Sigmoid colon (tissue), 6 donors: ENCODE measurements at regions not wholly inside any gene's neighbourhood (a gene's known extent, or its start where the extent isn't known, plus 50 kb on each side); places are given as distances from the start of the nearest gene placed in this dataset.

Experiments
- DNase-seq: peaks from one replicate; pipeline ENCODE4 v3.0.0-alpha.2; 2019
- H3K27ac ChIP-seq, 4 donors: fragments of 200-600 bp; sonication (generic); one replicate each; pipeline ENCODE4 v1.5.1; 2016 to 2019; ENCODE audit warnings: mild to moderate bottlenecking in 1 of 4
- H3K27me3 ChIP-seq, 3 donors: fragments of 200-600 bp; sonication (generic); one replicate each; pipeline ENCODE4 v1.5.1; 2019; ENCODE audit warnings: mild to moderate bottlenecking in 1 of 3
- H3K36me3 ChIP-seq, 4 donors: fragments of 200-600 bp; sonication (generic); one replicate each; pipeline ENCODE4 v1.5.1; 2016 to 2019
- H3K4me1 ChIP-seq, 4 donors: fragments of 200-600 bp; sonication (generic); one replicate each; pipeline ENCODE4 v1.5.1; 2017 to 2019
- H3K4me3 ChIP-seq, 4 donors: fragments of 200-600 bp; sonication (generic); one replicate each; pipeline ENCODE4 v1.5.1; 2017 to 2019; ENCODE audit warnings: mild to moderate bottlenecking in 2 of 4, moderate library complexity in 1 of 4
- H3K9me3 ChIP-seq, 4 donors: fragments of 200-600 bp in 3 of 4; sonication (generic) in 3 of 4; one replicate each; pipeline versions ENCODE4 v1.5.1 to v1.6.1; 2013 to 2019
- EP300 ChIP-seq, 4 donors: sonication (generic); formaldehyde crosslinking; IDR thresholded peaks; one replicate each; pipeline ENCODE4 v1.6.1; 2017; ENCODE audit warnings: antibody characterized with exemption in 4 of 4
- POLR2A ChIP-seq, 2 donors: fragments of 450-650 bp; IDR thresholded peaks; one replicate each; pipeline ENCODE4 v1.6.1; 2016; ENCODE audit warnings: antibody characterized with exemption in 2 of 2, mild to moderate bottlenecking in 2 of 2, moderate library complexity in 2 of 2
- POLR2AphosphoS5 ChIP-seq, 4 donors: sonication (generic); formaldehyde crosslinking; IDR thresholded peaks; one replicate each; pipeline ENCODE4 v1.6.1; 2017; ENCODE audit warnings: antibody characterized with exemption in 4 of 4
- WGBS, 2 donors: extraction: QIAGEN DNeasy Blood & Tissue Kit; methylation state at CpG; one replicate each; pipeline ENCODE4 v1.1.7; 2013; 5-methylcytosine and 5-hydroxymethylcytosine counted together
- intact Hi-C: fragments of 100-400 bp; cut with DNase I; formaldehyde crosslinking; loops from one replicate; pipeline ENCODE4 v1.15.1; 2023
- TF ChIP-seq, protein P1 (sequence below), 4 experiments: fragments of 450-650 bp in 3 of 4; fragments of 200-600 bp in 1 of 4; IDR thresholded peaks; one replicate each; pipeline ENCODE4 v1.5.1; 2016 to 2019; ENCODE audit warnings: antibody characterized with exemption in 4 of 4, mild to moderate bottlenecking in 3 of 4, moderate library complexity in 2 of 4
- donor health status: healthy with polysubstance abuse.
- donor health status: healthy.

DNA sequence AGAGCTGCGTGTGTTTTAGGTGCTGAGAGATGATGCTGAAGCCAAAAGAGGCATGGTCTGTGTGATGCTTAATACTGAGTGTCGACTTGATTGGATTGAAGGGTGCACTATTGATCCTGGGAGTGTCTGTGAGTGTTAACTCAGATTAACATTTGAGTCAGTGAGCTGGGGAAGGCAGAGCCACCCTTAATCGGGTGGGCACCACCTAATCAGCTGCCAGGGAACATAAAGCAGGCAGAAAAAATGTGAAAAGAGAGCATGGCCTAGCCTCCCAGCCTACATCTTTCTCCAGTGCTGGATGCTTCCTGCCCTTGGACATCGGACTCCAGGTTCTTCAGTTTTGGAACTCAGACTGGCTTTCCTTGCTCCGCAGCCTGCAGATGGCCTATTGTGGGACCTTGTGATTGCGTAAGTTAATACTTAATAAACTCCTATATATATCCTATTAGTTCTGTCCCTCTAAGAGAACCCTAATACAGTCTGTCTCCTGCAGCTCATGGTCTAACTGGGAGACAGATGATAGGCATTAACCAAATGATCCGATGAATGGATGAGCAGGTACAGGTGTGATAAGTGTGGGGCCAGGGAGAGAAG lies 91.6 kb downstream of the TFAP2C start:
- H3K27ac ChIP-seq = no peak overlapping the region
- no peaks in the 10 kb centered on the region for H3K4me1 ChIP-seq
- 89 to 91% methylated on average over 7 of the region's 7 CpGs for WGBS, 2 donors
- TF ChIP-seq EP300 (IDR thresholded peaks at IDR 0.05) (no peak), POLR2AphosphoS5 (IDR thresholded peaks at IDR 0.05) (no peak), POLR2A (IDR thresholded peaks at IDR 0.05) (no peak)
- TF ChIP-seq, protein P1, sequence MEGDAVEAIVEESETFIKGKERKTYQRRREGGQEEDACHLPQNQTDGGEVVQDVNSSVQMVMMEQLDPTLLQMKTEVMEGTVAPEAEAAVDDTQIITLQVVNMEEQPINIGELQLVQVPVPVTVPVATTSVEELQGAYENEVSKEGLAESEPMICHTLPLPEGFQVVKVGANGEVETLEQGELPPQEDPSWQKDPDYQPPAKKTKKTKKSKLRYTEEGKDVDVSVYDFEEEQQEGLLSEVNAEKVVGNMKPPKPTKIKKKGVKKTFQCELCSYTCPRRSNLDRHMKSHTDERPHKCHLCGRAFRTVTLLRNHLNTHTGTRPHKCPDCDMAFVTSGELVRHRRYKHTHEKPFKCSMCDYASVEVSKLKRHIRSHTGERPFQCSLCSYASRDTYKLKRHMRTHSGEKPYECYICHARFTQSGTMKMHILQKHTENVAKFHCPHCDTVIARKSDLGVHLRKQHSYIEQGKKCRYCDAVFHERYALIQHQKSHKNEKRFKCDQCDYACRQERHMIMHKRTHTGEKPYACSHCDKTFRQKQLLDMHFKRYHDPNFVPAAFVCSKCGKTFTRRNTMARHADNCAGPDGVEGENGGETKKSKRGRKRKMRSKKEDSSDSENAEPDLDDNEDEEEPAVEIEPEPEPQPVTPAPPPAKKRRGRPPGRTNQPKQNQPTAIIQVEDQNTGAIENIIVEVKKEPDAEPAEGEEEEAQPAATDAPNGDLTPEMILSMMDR (IDR thresholded peaks at IDR 0.05) = no peak
- no peaks in the 10 kb centered on the region for H3K36me3 ChIP-seq
- no peaks in the 10 kb centered on the region for H3K27me3 ChIP-seq
- intact Hi-C loops = no loop called here
- no peak for DNase-seq
- H3K9me3 ChIP-seq = no peaks in the 10 kb centered on the region
- no peak overlapping the region for H3K4me3 ChIP-seq

DNA sequence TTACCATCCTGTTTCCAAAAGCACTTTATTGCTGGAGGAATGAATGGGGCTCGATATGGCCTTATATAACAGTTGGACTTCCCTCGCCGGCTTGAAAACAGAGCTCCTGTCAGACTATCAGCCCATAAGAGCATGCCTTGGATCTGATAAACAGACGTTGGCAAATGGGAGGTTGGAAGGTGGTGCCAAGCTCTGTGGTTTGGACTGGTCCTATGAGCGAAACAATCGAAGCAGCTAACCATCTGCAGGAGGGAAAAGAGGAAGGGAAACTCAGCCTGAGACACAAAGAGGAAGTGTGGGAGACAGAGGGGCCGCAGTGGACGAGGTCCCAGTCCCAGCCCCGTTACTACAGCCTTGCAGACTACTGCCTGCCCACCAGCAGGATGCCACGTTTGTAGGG lies 92.9 kb downstream of the TFAP2C start:
- TF ChIP-seq, protein P1 (IDR thresholded peaks at IDR 0.05) = no peak
- TF ChIP-seq POLR2AphosphoS5 (IDR thresholded peaks at IDR 0.05) = no peak
- intact Hi-C loops = no loop called here
- Histone ChIP-seq H3K36me3 (no peaks in the 10 kb centered on the region), H3K9me3 (no peaks in the 10 kb centered on the region), H3K4me3 (no peak overlapping the region), H3K27me3 (no peaks in the 10 kb centered on the region), H3K4me1 (no peaks in the 10 kb centered on the region), H3K27ac (no peak overlapping the region)
- no peak for DNase-seq
- 41 to 50% methylated on average over 10 of the region's 10 CpGs for WGBS, 2 donors

DNA sequence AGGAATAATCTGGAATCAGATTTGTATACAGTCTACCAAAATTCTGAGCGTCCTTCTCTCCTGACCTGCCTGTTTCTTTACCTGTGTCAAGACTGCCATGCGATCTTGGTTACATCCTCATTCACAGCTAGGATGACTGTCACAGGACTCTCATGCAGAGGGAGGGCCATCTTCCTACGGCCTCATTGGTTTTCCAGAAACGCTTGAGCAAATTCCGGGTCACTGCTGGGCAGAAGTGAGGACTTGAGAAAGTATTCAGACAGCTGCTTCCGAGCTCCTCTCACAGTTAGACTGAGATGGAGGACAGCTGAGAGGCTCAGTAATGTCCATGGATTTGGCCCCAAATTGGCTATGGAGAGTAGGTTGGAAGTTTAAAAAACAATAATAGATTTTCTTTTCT lies 94.2 kb downstream of the TFAP2C start:
- Histone ChIP-seq H3K9me3 (no peaks in the 10 kb centered on the region), H3K27ac (no peak overlapping the region), H3K4me3 (no peak overlapping the region), H3K27me3 (no peaks in the 10 kb centered on the region), H3K4me1 (no peaks in the 10 kb centered on the region), H3K36me3 (no peaks in the 10 kb centered on the region)
- no peak for DNase-seq
- WGBS, 2 donors = 93% methylated on average over 6 of the region's 6 CpGs
- TF ChIP-seq POLR2AphosphoS5 (IDR thresholded peaks at IDR 0.05) (no peak), POLR2A (IDR thresholded peaks at IDR 0.05) (no peak), EP300 (IDR thresholded peaks at IDR 0.05) (no peak)
- TF ChIP-seq, protein P1 (IDR thresholded peaks at IDR 0.05) = no peak
- intact Hi-C loops = no loop called here

DNA sequence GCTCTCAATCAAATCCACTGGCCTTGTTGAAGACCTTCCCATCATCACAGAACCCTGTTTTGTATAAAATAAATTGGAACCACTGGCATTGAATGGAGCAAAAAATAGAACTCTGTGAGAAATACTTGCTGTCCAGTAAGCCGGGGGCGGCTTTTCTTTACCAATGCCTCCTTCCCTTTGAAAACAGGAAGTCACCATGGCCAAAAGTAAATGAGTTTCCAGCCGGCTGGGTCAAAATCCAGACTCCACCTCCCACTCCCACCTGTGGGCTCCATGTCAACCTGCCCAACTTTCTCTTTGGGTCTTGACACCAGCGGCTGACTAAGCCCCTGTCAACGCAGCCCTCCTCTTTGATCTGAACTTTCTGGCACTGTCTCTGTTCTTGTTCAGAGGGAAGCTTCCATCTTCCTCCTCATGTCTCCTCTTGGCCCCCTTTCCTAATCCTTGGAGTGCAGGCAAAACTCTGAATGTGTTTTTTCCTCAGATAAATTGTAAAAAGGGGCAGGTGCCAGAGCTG lies 95.2 kb downstream of the TFAP2C start:
- no peaks in the 10 kb centered on the region for H3K36me3 ChIP-seq
- intact Hi-C loops = no loop called here
- no peak overlapping the region for H3K27ac ChIP-seq
- DNase-seq = no peak
- no peaks in the 10 kb centered on the region for H3K9me3 ChIP-seq
- WGBS, 2 donors = 60 to 65% methylated on average over 5 of the region's 5 CpGs
- no peak for TF ChIP-seq EP300 (IDR thresholded peaks at IDR 0.05)
- TF ChIP-seq POLR2A (IDR thresholded peaks at IDR 0.05) = no peak
- no peak for TF ChIP-seq POLR2AphosphoS5 (IDR thresholded peaks at IDR 0.05)
- TF ChIP-seq, protein P1 (IDR thresholded peaks at IDR 0.05) = no peak
- no peaks in the 10 kb centered on the region for H3K4me1 ChIP-seq
- no peak overlapping the region for H3K4me3 ChIP-seq
- no peaks in the 10 kb centered on the region for H3K27me3 ChIP-seq

DNA sequence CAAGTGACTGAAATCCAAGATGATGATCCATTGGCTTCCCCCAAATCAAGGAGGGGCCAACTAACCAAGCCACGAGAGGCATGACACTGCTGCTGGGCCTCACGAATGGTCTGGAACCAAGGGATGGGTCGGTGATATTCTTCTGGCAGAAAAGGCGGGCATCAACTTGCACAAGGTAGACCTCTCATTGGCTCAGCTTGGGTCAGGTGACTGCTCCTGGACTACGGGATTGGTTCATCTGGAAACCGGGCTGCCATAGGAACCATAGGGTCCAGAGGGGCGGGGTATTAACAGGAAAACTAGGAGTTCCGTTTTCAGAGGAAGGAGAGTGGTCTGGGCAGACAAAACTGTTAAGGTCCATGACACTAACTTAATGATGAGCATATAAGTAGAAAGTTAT lies 100.9 kb downstream of the TFAP2C start:
- Histone ChIP-seq H3K36me3 (no peaks in the 10 kb centered on the region), H3K4me1 (peaks cover 0 to 5% (median 4%) of the 10 kb centered on the region in 4 donors), H3K9me3 (no peaks in the 10 kb centered on the region), H3K27ac (no peak overlapping the region), H3K4me3 (no peak overlapping the region), H3K27me3 (no peaks in the 10 kb centered on the region)
- TF ChIP-seq EP300 (IDR thresholded peaks at IDR 0.05) (no peak), POLR2A (IDR thresholded peaks at IDR 0.05) (no peak), POLR2AphosphoS5 (IDR thresholded peaks at IDR 0.05) (no peak)
- TF ChIP-seq, protein P1 (IDR thresholded peaks at IDR 0.05) = no peak
- 90 to 94% methylated on average over 8 of the region's 8 CpGs for WGBS, 2 donors
- DNase-seq = no peak
- intact Hi-C loops = no loop called here
